Nephron (organoid): ENCODE measurements at regions not wholly inside any gene's neighbourhood (a gene's known extent, or its start where the extent isn't known, plus 50 kb on each side); places are given as distances from the start of the nearest gene placed in this dataset.
"Not testable (repeated sequence)": the region's sequence is repeated elsewhere in the genome, so short reads cannot be mapped to it uniquely, and the experiment has no call there.

Experiments
- H3K27ac Mint-ChIP-seq, 3 experiments: 2 replicates each; pipeline ENCODE4 v1.8.0; 2020; ENCODE audit warnings: mixed read lengths in 3 of 3, mild to moderate bottlenecking in 2 of 3, moderate library complexity in 1 of 3
- H3K27me3 Mint-ChIP-seq: 2 replicates; pipeline ENCODE4 v1.8.0; 2021; ENCODE audit warnings: low read depth, mild to moderate bottlenecking, moderate library complexity, mixed read lengths
- H3K36me3 Mint-ChIP-seq: 2 replicates; pipeline ENCODE4 v1.8.0; 2020; ENCODE audit warnings: low read depth, mixed read lengths
- H3K4me1 Mint-ChIP-seq: 2 replicates; pipeline ENCODE4 v1.8.0; 2020; ENCODE audit warnings: mixed read lengths
- H3K4me3 Mint-ChIP-seq, 3 experiments: 2 replicates each; pipeline ENCODE4 v1.8.0; 2020; ENCODE audit warnings: mild to moderate bottlenecking in 3 of 3, mixed read lengths in 3 of 3, moderate library complexity in 2 of 3
- H3K9me3 Mint-ChIP-seq: 2 replicates; pipeline ENCODE4 v1.8.0; 2020; ENCODE audit warnings: mixed read lengths
- CTCF ChIP-seq, 3 experiments: fragments of 200-600 bp; sonication (generic); IDR thresholded peaks; one replicate each; pipeline ENCODE4 v1.5.0; 2021; ENCODE audit warnings: antibody characterized with exemption in 3 of 3; ENCODE audit not compliant: unreplicated experiment in 3 of 3

- Mint-ChIP-seq H3K27ac (no peak overlapping the region), H3K9me3 (peaks cover 10% of the 10 kb centered on the region), H3K4me3 (no peak overlapping the region), H3K4me1 (no peaks in the 10 kb centered on the region), H3K27me3 (no peaks in the 10 kb centered on the region), H3K36me3 (no peaks in the 10 kb centered on the region)
- no peak for TF ChIP-seq CTCF (IDR thresholded peaks at IDR 0.05; ENCODE audit: unreplicated experiment in 3 of 3)
These were observed 114.4 kb downstream of the UBE2NL start for GRCh38 chrX:143998261-143998660.

DNA sequence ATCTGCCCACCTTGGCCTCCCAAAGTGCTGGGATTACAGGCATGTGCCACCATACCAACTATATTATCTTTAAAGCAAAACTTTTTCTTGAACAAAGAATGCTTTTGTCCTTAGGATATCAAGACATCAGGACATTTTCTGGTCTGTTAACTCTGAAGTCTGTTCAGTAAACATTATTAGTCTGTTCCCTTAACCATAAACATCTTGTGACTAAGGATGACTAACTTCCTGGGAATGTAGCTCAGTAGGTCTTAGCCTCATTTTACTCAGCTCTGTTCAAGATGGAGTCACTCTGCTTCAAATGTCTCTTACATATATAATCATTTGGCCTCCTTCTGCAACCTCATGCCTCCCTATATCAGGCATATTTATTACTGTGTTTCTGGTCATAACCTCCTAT lies 122.9 kb downstream of the UBE2NL start:
- peak overlapping the region in 1 of 3 experiments; percentile 15 for H3K27ac Mint-ChIP-seq
- peaks cover 13% of the 10 kb centered on the region for H3K9me3 Mint-ChIP-seq
- no peak for TF ChIP-seq CTCF (IDR thresholded peaks at IDR 0.05; ENCODE audit: unreplicated experiment in 3 of 3)
- H3K36me3 Mint-ChIP-seq, result no peaks in the 10 kb centered on the region
- H3K4me1 Mint-ChIP-seq, result no peaks in the 10 kb centered on the region
- H3K27me3 Mint-ChIP-seq, result no peaks in the 10 kb centered on the region
- no peak overlapping the region for H3K4me3 Mint-ChIP-seq

DNA sequence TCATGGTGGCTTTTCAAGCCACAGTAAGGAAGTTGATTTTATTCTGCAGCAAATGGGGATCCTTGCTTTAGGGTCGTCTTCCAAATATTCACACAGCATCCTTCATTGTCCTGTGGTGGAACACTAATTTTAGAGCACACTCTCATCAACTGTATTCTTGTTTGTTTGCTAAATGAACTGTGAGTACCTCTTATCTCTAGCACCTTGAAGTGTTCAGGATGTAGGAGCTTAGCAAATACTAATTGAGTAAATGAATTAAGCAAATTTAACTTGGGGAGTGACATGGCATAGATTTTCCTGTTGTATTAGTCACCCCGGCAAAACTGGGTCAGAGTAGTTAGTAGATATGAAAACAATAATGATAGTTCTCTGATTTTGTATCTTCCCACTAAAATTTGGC lies 156.9 kb downstream of the UBE2NL start:
- H3K27me3 Mint-ChIP-seq, result no peaks in the 10 kb centered on the region
- H3K36me3 Mint-ChIP-seq, result no peaks in the 10 kb centered on the region
- TF ChIP-seq CTCF (IDR thresholded peaks at IDR 0.05; ENCODE audit: unreplicated experiment in 3 of 3), result no peak
- no peak overlapping the region for H3K27ac Mint-ChIP-seq
- H3K4me1 Mint-ChIP-seq, result no peaks in the 10 kb centered on the region
- H3K9me3 Mint-ChIP-seq, result no peaks in the 10 kb centered on the region
- H3K4me3 Mint-ChIP-seq, result no peak overlapping the region

DNA sequence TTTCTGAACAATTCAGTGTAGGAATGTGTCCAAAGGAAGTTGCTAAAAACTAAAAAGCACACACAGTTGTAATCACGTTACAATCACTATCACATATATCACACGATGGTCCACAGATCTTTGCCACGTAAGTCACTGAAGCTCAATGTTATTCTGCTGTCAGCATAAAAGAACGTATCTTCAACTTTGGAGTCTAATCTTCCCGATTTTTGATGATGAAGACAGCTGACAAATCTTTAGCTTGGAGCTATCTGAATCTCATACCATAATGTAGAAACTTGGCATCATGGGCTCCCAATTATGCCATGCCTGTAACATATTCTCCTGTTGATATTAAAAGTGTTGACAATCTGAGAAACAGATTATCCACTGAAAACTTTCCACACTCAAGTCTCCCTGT lies 158.4 kb downstream of the UBE2NL start:
- TF ChIP-seq CTCF (IDR thresholded peaks at IDR 0.05; ENCODE audit: unreplicated experiment in 3 of 3), result no peak
- Mint-ChIP-seq H3K36me3 (no peaks in the 10 kb centered on the region), H3K9me3 (peaks cover 7% of the 10 kb centered on the region), H3K4me3 (no peak overlapping the region), H3K4me1 (no peaks in the 10 kb centered on the region), H3K27ac (no peak overlapping the region), H3K27me3 (no peaks in the 10 kb centered on the region)

- H3K27ac Mint-ChIP-seq, result no peak overlapping the region
- no peaks in the 10 kb centered on the region for H3K36me3 Mint-ChIP-seq
- TF ChIP-seq CTCF (IDR thresholded peaks at IDR 0.05; ENCODE audit: unreplicated experiment in 3 of 3), result no peak
- peaks cover 4% of the 10 kb centered on the region for H3K9me3 Mint-ChIP-seq
- H3K4me3 Mint-ChIP-seq, result no peak overlapping the region
- no peaks in the 10 kb centered on the region for H3K4me1 Mint-ChIP-seq
- no peaks in the 10 kb centered on the region for H3K27me3 Mint-ChIP-seq
These were observed 191.6 kb downstream of the UBE2NL start for GRCh38 chrX:144075432-144075831.

- not testable (repeated sequence) for H3K27ac Mint-ChIP-seq, H3K27me3 Mint-ChIP-seq, H3K36me3 Mint-ChIP-seq, H3K4me3 Mint-ChIP-seq, H3K4me1 Mint-ChIP-seq, H3K9me3 Mint-ChIP-seq
These were observed 198.4 kb downstream of the UBE2NL start for GRCh38 chrX:144082237-144082636.

GRCh38 chrX:144089674-144090073 lies 205.8 kb downstream of the UBE2NL start:
- not testable (repeated sequence) for H3K4me3 Mint-ChIP-seq

GRCh38 chrX:144092116-144092515 lies 208.2 kb downstream of the UBE2NL start:
- not testable (repeated sequence) for H3K4me1 Mint-ChIP-seq, H3K27me3 Mint-ChIP-seq, H3K36me3 Mint-ChIP-seq, H3K9me3 Mint-ChIP-seq, H3K27ac Mint-ChIP-seq, H3K4me3 Mint-ChIP-seq

More at GRCh38 chrX:144089674-144090073, 205.8 kb downstream of the UBE2NL start:
- H3K36me3 Mint-ChIP-seq, H3K27me3 Mint-ChIP-seq, H3K27ac Mint-ChIP-seq, H3K9me3 Mint-ChIP-seq, H3K4me1 Mint-ChIP-seq: not testable (repeated sequence)

- H3K36me3 Mint-ChIP-seq, H3K27me3 Mint-ChIP-seq, H3K4me1 Mint-ChIP-seq, H3K9me3 Mint-ChIP-seq, H3K4me3 Mint-ChIP-seq, H3K27ac Mint-ChIP-seq: not testable (repeated sequence)
These were observed 235.6 kb downstream of the UBE2NL start for GRCh38 chrX:144119490-144119889.

GRCh38 chrX:144121566-144121965 lies 237.7 kb downstream of the UBE2NL start:
- H3K36me3 Mint-ChIP-seq, H3K4me3 Mint-ChIP-seq, H3K27ac Mint-ChIP-seq, H3K9me3 Mint-ChIP-seq, H3K4me1 Mint-ChIP-seq, H3K27me3 Mint-ChIP-seq: not testable (repeated sequence)
